Uterus (tissue), 2 donors: ENCODE measurements at regions not wholly inside any gene's neighbourhood (a gene's known extent, or its start where the extent isn't known, plus 50 kb on each side); places are given as distances from the start of the nearest gene placed in this dataset.

Source experiments
- CTCF ChIP-seq, 4 experiments: fragments of 200-600 bp in 2 of 4; fragments of 450-650 bp in 2 of 4; sonication (generic) in 2 of 4; IDR thresholded peaks; one replicate each; pipeline ENCODE4 v1.5.1; 2016 to 2019; ENCODE audit warnings: antibody characterized with exemption in 4 of 4, mild to moderate bottlenecking in 2 of 4, moderate library complexity in 1 of 4
- POLR2A ChIP-seq, 2 donors: fragments of 450-650 bp; IDR thresholded peaks; one replicate each; pipeline ENCODE4 v1.6.1; 2016; ENCODE audit warnings: antibody characterized with exemption in 2 of 2, mild to moderate bottlenecking in 1 of 2, moderate library complexity in 1 of 2

DNA sequence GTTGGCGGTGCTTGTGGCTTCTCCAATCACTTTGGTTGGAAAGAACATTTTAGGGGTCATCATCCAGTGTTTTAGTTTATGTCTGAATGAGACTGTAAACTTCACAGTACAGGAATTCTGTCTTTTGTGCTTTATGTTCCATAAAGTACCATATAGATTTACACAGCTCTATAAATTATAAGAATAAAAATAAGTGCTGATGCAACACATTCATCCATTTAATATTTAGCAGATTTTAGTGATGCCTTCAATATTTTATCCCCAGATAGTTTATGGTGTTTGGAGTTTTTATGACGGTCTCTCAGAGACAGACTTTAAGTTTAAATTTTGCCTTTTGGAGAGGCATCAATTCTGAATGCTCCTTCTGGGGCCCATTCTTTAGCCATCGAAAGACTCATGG, 385.2 kb downstream of the ATP23 start:
- TF ChIP-seq CTCF (IDR thresholded peaks at IDR 0.05) (no peak), POLR2A (IDR thresholded peaks at IDR 0.05) (no peak)
